Mesenchymal stem cell (in vitro differentiated cells and primary cell): ENCODE measurements at regions not wholly inside any gene's neighbourhood (a gene's known extent, or its start where the extent isn't known, plus 50 kb on each side); places are given as distances from the start of the nearest gene placed in this dataset.

Source experiments
- DNase-seq: peaks from one replicate; pipeline ENCODE4 v3.0.0-alpha.2; 2013
- H2AFZ ChIP-seq: one replicate; pipeline ENCODE4 v1.6.1; 2013; ENCODE audit warnings: low read depth, mild to moderate bottlenecking, control low read depth, inconsistent platforms, low read length, moderate library complexity
- H2AK5ac ChIP-seq: 2 replicates; pipeline ENCODE4 v1.6.1; 2013; ENCODE audit warnings: low read length, moderate library complexity, mild to moderate bottlenecking, inconsistent platforms; ENCODE audit not compliant: severe bottlenecking
- H2BK120ac ChIP-seq: one replicate; pipeline ENCODE4 v1.6.1; 2013; ENCODE audit warnings: low read depth, mild to moderate bottlenecking, inconsistent platforms, low read length, moderate library complexity
- H2BK12ac ChIP-seq, 2 experiments: one replicate each; pipeline ENCODE4 v1.6.1; 2013; ENCODE audit warnings: inconsistent platforms in 2 of 2, low read length in 2 of 2, mild to moderate bottlenecking in 2 of 2, moderate library complexity in 2 of 2, control low read depth in 1 of 2
- H2BK15ac ChIP-seq: one replicate; pipeline ENCODE4 v1.6.1; 2013; ENCODE audit warnings: mild to moderate bottlenecking, low read depth, inconsistent platforms; ENCODE audit not compliant: poor library complexity, severe bottlenecking
- H2BK5ac ChIP-seq: 2 replicates; pipeline ENCODE4 v1.6.1; 2013; ENCODE audit warnings: low read depth, mild to moderate bottlenecking, low read length, control low read depth, inconsistent platforms; ENCODE audit not compliant: poor library complexity, severe bottlenecking
- H3K14ac ChIP-seq, 2 experiments: one replicate each; pipeline ENCODE4 v1.6.1; 2013; ENCODE audit warnings: inconsistent platforms in 2 of 2, low read length in 2 of 2, control low read depth in 1 of 2, mild to moderate bottlenecking in 1 of 2, moderate library complexity in 1 of 2
- H3K18ac ChIP-seq, 2 experiments: one replicate each; pipeline ENCODE4 v1.6.1; 2013; ENCODE audit warnings: inconsistent platforms in 2 of 2, low read length in 2 of 2, control low read depth in 1 of 2, low read depth in 1 of 2, mild to moderate bottlenecking in 1 of 2
- H3K23ac ChIP-seq, 2 experiments: one replicate each; pipeline ENCODE4 v1.6.1; 2013; ENCODE audit warnings: inconsistent platforms in 2 of 2, low read length in 2 of 2, mild to moderate bottlenecking in 2 of 2, moderate library complexity in 2 of 2, control low read depth in 1 of 2
- H3K27ac ChIP-seq: 2 replicates; pipeline ENCODE4 v1.5.1; 2013; ENCODE audit warnings: mild to moderate bottlenecking, moderate library complexity, low read length, control low read depth, inconsistent platforms; ENCODE audit not compliant: poor library complexity, severe bottlenecking
- H3K27me3 ChIP-seq, 2 experiments: 2 replicates each; pipeline versions ENCODE4 v1.6.1 to v1.7.0; 2013; ENCODE audit warnings: low read length in 2 of 2, mild to moderate bottlenecking in 2 of 2, moderate library complexity in 2 of 2, control low read depth in 1 of 2, inconsistent platforms in 1 of 2; ENCODE audit not compliant: control insufficient read depth in 1 of 2, insufficient read depth in 1 of 2
- H3K36me3 ChIP-seq, 2 experiments: 2 replicates each; pipeline versions ENCODE4 v1.6.1 to v1.7.0; 2013; ENCODE audit warnings: low read length in 2 of 2, control low read depth in 1 of 2, inconsistent platforms in 1 of 2, low read depth in 1 of 2, mild to moderate bottlenecking in 1 of 2; ENCODE audit not compliant: insufficient read depth in 2 of 2, control insufficient read depth in 1 of 2
- H3K4ac ChIP-seq, 2 experiments: one replicate each; pipeline ENCODE4 v1.6.1; 2013; ENCODE audit warnings: inconsistent platforms in 2 of 2, low read length in 2 of 2, mild to moderate bottlenecking in 2 of 2, moderate library complexity in 2 of 2, control low read depth in 1 of 2, low read depth in 1 of 2
- H3K4me1 ChIP-seq: 2 replicates; pipeline ENCODE4 v1.6.1; 2013; ENCODE audit warnings: low read depth, low read length, control low read depth; ENCODE audit not compliant: control insufficient read depth, insufficient read depth
- H3K4me2 ChIP-seq: 2 replicates; pipeline ENCODE4 v1.6.1; 2013; ENCODE audit warnings: low read length, mild to moderate bottlenecking, inconsistent platforms; ENCODE audit not compliant: poor library complexity, severe bottlenecking
- H3K4me3 ChIP-seq, 2 experiments: 2 replicates each; pipeline versions ENCODE4 v1.5.1 to v1.7.0; 2013; ENCODE audit warnings: low read length in 2 of 2, mild to moderate bottlenecking in 2 of 2, control low read depth in 1 of 2, low read depth in 1 of 2; ENCODE audit not compliant: insufficient read depth in 1 of 2
- H3K79me1 ChIP-seq: replicated peaks from 2 replicates; pipeline ENCODE4 v1.6.1; 2013; ENCODE audit warnings: mild to moderate bottlenecking, control low read depth, low read length, inconsistent platforms; ENCODE audit not compliant: poor library complexity, severe bottlenecking
- H3K9ac ChIP-seq: 2 replicates; pipeline ENCODE4 v1.7.0; 2013; ENCODE audit warnings: mild to moderate bottlenecking, low read length, moderate library complexity
- H3K9me3 ChIP-seq: 2 replicates; pipeline ENCODE4 v1.7.0; 2013; ENCODE audit warnings: mild to moderate bottlenecking, low read length; ENCODE audit not compliant: control insufficient read depth
- H4K8ac ChIP-seq: one replicate; pipeline ENCODE4 v1.6.1; 2013; ENCODE audit warnings: inconsistent platforms, mild to moderate bottlenecking, low read length, moderate library complexity
- H4K91ac ChIP-seq: one replicate; pipeline ENCODE4 v1.6.1; 2013; ENCODE audit warnings: mild to moderate bottlenecking, low read length, inconsistent platforms
- WGBS: methylation state at CpG from one replicate; pipeline ENCODE4 v1.1.7; 2013; ENCODE audit warnings: mixed read lengths; 5-methylcytosine and 5-hydroxymethylcytosine counted together

GRCh38 chr10:75347186-75347585, 54.4 kb downstream of the ZNF503 start:
- no peak for DNase-seq
- Histone ChIP-seq H2BK12ac (no peak overlapping the region), H3K14ac (no peak overlapping the region), H2AK5ac (peak overlapping the region; percentile 79), H4K8ac (no peak overlapping the region), H3K4me1 (peaks cover 18% of the 10 kb centered on the region), H3K27ac (peak overlapping the region; percentile 76), H2BK120ac (no peak overlapping the region), H3K79me1 (no peaks in the 10 kb centered on the region), H3K27me3 (peaks cover 23 to 36% of the 10 kb centered on the region in 2 experiments), H4K91ac (no peak overlapping the region), H3K36me3 (no peaks in the 10 kb centered on the region), H2BK15ac (no peak overlapping the region), H3K4ac (no peak overlapping the region), H3K4me2 (no peak overlapping the region), H2AFZ (no peak overlapping the region), H3K9ac (no peak overlapping the region), H3K9me3 (peaks cover 13% of the 10 kb centered on the region), H3K18ac (no peak overlapping the region), H3K4me3 (no peak overlapping the region), H2BK5ac (no peak overlapping the region), H3K23ac (no peak overlapping the region)
- 72% methylated on average over 8 of the region's 8 CpGs for WGBS

- H3K4me2 ChIP-seq = no peak overlapping the region
- H4K8ac ChIP-seq = no peak overlapping the region
- peak overlapping the region; percentile 15 for H2AK5ac ChIP-seq
- WGBS = 95% methylated on average over 6 of the region's 6 CpGs
- H3K4ac ChIP-seq = no peak overlapping the region
- H3K27ac ChIP-seq = no peak overlapping the region
- peaks cover 14% of the 10 kb centered on the region for H3K4me1 ChIP-seq
- no peaks in the 10 kb centered on the region for H3K36me3 ChIP-seq
- no peak overlapping the region for H2BK12ac ChIP-seq
- no peak overlapping the region for H2BK5ac ChIP-seq
- DNase-seq = no peak
- peaks cover 13% of the 10 kb centered on the region for H3K9me3 ChIP-seq
- H4K91ac ChIP-seq = no peak overlapping the region
- no peak overlapping the region for H3K14ac ChIP-seq
- H3K79me1 ChIP-seq = no peaks in the 10 kb centered on the region
- no peak overlapping the region for H2AFZ ChIP-seq
- H3K4me3 ChIP-seq = no peak overlapping the region
- H3K9ac ChIP-seq = no peak overlapping the region
- no peak overlapping the region for H3K23ac ChIP-seq
- no peak overlapping the region for H2BK15ac ChIP-seq
- peaks cover 23 to 42% of the 10 kb centered on the region in 2 experiments for H3K27me3 ChIP-seq
- H3K18ac ChIP-seq = no peak overlapping the region
- H2BK120ac ChIP-seq = no peak overlapping the region
Measured at GRCh38 chr10:75345738-75346137, 55.8 kb downstream of the ZNF503 start.

GRCh38 chr10:75344170-75344569, 57.4 kb downstream of the ZNF503 start:
- Histone ChIP-seq H3K27ac (no peak overlapping the region), H2BK15ac (no peak overlapping the region), H4K8ac (no peak overlapping the region), H2AK5ac (no peak overlapping the region), H3K4me2 (no peak overlapping the region), H3K36me3 (no peaks in the 10 kb centered on the region), H3K9ac (no peak overlapping the region), H2BK120ac (no peak overlapping the region), H2BK12ac (no peak overlapping the region), H3K4me3 (no peak overlapping the region), H3K4ac (no peak overlapping the region), H3K4me1 (peaks cover 11% of the 10 kb centered on the region), H2AFZ (no peak overlapping the region), H3K9me3 (peaks cover 13% of the 10 kb centered on the region), H3K18ac (no peak overlapping the region), H3K79me1 (no peaks in the 10 kb centered on the region), H2BK5ac (no peak overlapping the region), H3K14ac (no peak overlapping the region), H4K91ac (no peak overlapping the region), H3K27me3 (peaks cover 23 to 42% of the 10 kb centered on the region in 2 experiments), H3K23ac (no peak overlapping the region)
- no peak for DNase-seq
- WGBS = 75% methylated on average over 5 of the region's 5 CpGs

- Histone ChIP-seq H3K79me1 (no peaks in the 10 kb centered on the region), H3K14ac (no peak overlapping the region), H2BK12ac (no peak overlapping the region), H3K4me3 (no peak overlapping the region), H2BK15ac (no peak overlapping the region), H4K91ac (no peak overlapping the region), H3K18ac (no peak overlapping the region), H3K23ac (no peak overlapping the region), H4K8ac (no peak overlapping the region), H3K36me3 (no peaks in the 10 kb centered on the region), H2AFZ (no peak overlapping the region), H3K27ac (no peak overlapping the region), H2AK5ac (no peak overlapping the region), H3K9ac (no peak overlapping the region), H2BK5ac (no peak overlapping the region), H3K4ac (no peak overlapping the region), H2BK120ac (no peak overlapping the region), H3K4me2 (no peak overlapping the region), H3K4me1 (peaks cover 9% of the 10 kb centered on the region), H3K27me3 (peaks cover 25 to 47% of the 10 kb centered on the region in 2 experiments), H3K9me3 (peaks cover 13% of the 10 kb centered on the region)
- no peak for DNase-seq
- WGBS = 55% methylated on average over 5 of the region's 5 CpGs
Measured at GRCh38 chr10:75342397-75342796, 59.2 kb downstream of the ZNF503 start.
